HL-60 (cell line): ENCODE measurements at regions not wholly inside any gene's neighbourhood (a gene's known extent, or its start where the extent isn't known, plus 50 kb on each side); places are given as distances from the start of the nearest gene placed in this dataset.

Source experiments
- DNase-seq, 2 experiments: peaks; one replicate each; pipeline ENCODE4 v3.0.0-alpha.2; 2010 to 2020; ENCODE audit warnings: low read depth in 1 of 2, low spot score in 1 of 2
- H3K27ac ChIP-seq: fragments of 250-450 bp; sonication (Bioruptor Pico); replicated peaks from 2 replicates; pipeline ENCODE4 v1.5.1; 2020; ENCODE audit warnings: mild to moderate bottlenecking, moderate library complexity
- H3K27me3 ChIP-seq: fragments of 250-450 bp; sonication (Bioruptor Pico); 2 replicates; pipeline ENCODE4 v1.5.1; 2021; ENCODE audit warnings: mild to moderate bottlenecking, moderate library complexity; ENCODE audit not compliant: insufficient read depth, poor library complexity, severe bottlenecking
- H3K4me3 ChIP-seq: replicated peaks from 2 replicates; pipeline ENCODE4 v1.5.1; 2011; ENCODE audit warnings: mild to moderate bottlenecking, control low read depth, low read length; ENCODE audit not compliant: insufficient read depth
- CTCF ChIP-seq: IDR thresholded peaks from one replicate; pipeline ENCODE4 v1.5.1; 2011; ENCODE audit warnings: low read length, control low read depth, inconsistent platforms; ENCODE audit not compliant: insufficient read depth
- GABPA ChIP-seq: IDR thresholded peaks from 2 replicates; pipeline ENCODE4 v1.6.1; 2012; ENCODE audit warnings: low read depth
- POLR2AphosphoS5 ChIP-seq: IDR thresholded peaks from 2 replicates; pipeline ENCODE4 v1.6.1; 2012; ENCODE audit warnings: low read depth
- SPI1 ChIP-seq: IDR thresholded peaks from 2 replicates; pipeline ENCODE4 v1.6.1; 2012; ENCODE audit warnings: low read depth, mild to moderate bottlenecking, borderline replicate concordance
- TF ChIP-seq, protein P1 (sequence below): IDR thresholded peaks from 2 replicates; pipeline ENCODE4 v1.6.1; 2012; ENCODE audit warnings: low read depth; ENCODE audit not compliant: insufficient replicate concordance

- no peak for DNase-seq
- no peak overlapping the region for H3K27ac ChIP-seq
- TF ChIP-seq GABPA (no peak), SPI1 (no peak), CTCF (no peak), POLR2AphosphoS5 (no peak)
- TF ChIP-seq, protein P1, sequence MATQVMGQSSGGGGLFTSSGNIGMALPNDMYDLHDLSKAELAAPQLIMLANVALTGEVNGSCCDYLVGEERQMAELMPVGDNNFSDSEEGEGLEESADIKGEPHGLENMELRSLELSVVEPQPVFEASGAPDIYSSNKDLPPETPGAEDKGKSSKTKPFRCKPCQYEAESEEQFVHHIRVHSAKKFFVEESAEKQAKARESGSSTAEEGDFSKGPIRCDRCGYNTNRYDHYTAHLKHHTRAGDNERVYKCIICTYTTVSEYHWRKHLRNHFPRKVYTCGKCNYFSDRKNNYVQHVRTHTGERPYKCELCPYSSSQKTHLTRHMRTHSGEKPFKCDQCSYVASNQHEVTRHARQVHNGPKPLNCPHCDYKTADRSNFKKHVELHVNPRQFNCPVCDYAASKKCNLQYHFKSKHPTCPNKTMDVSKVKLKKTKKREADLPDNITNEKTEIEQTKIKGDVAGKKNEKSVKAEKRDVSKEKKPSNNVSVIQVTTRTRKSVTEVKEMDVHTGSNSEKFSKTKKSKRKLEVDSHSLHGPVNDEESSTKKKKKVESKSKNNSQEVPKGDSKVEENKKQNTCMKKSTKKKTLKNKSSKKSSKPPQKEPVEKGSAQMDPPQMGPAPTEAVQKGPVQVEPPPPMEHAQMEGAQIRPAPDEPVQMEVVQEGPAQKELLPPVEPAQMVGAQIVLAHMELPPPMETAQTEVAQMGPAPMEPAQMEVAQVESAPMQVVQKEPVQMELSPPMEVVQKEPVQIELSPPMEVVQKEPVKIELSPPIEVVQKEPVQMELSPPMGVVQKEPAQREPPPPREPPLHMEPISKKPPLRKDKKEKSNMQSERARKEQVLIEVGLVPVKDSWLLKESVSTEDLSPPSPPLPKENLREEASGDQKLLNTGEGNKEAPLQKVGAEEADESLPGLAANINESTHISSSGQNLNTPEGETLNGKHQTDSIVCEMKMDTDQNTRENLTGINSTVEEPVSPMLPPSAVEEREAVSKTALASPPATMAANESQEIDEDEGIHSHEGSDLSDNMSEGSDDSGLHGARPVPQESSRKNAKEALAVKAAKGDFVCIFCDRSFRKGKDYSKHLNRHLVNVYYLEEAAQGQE, result no peak
- H3K27me3 ChIP-seq, result no peaks in the 10 kb centered on the region
- H3K4me3 ChIP-seq, result no peak overlapping the region
Measured at GRCh38 chr2:8374782-8375181, 307.1 kb upstream of the ID2 start.

- Histone ChIP-seq H3K27ac (no peak overlapping the region), H3K4me3 (no peak overlapping the region), H3K27me3 (no peaks in the 10 kb centered on the region)
- no peak for DNase-seq
- TF ChIP-seq, protein P1, result no peak
- TF ChIP-seq POLR2AphosphoS5 (no peak), GABPA (no peak), SPI1 (no peak), CTCF (no peak)
Measured at GRCh38 chr2:8376603-8377410, 305.0 kb upstream of the ID2 start.

DNA sequence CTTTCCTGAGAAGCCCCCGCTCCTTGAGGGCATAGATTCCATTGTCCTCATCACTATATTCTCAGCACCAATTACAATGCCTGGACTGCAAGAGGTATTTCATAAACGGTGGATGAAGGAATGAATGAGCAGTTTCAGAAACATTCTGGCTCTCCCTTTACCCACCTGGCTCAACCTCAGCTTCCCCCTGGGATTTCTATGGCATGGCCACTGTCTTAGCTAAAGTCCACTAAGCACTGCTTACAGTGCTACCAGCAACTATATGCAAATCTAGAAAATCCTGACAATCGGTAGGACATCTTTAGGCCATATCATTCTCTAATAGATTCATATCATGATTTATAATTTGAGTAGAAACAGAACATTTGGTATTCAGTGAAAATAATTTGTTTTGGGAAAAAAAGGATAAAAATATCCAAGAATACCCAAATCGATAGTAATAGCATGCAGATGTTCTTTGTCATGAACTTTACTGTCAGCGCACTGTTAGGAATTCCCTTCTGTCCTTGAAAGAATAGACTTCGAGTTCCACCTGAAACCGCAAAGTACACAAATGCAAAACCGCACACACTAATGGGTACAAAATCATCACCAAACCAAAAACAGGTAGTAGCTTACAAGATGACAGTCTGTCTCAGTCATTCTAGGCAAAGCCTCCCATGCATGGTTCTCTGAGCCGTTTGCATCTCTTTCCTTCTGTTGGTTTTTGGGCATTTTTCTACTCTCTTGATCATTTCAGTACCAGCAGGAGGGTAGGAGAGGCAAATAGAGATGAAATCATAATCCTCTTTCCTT is 303.6 kb upstream of the ID2 start:
- Histone ChIP-seq H3K4me3 (no peak overlapping the region), H3K27ac (no peak overlapping the region), H3K27me3 (no peaks in the 10 kb centered on the region)
- DNase-seq, result no peak
- TF ChIP-seq GABPA (no peak), POLR2AphosphoS5 (no peak), SPI1 (no peak), CTCF (no peak)
- TF ChIP-seq, protein P1, result no peak
